Activated CD4-positive, alpha-beta T cell treated with anti-CD3 and anti-CD28 coated beads for 24 hours (primary cell): ENCODE measurements at regions not wholly inside any gene's neighbourhood (a gene's known extent, or its start where the extent isn't known, plus 50 kb on each side); places are given as distances from the start of the nearest gene placed in this dataset.

Experiments
- DNase-seq, 2 donors: peaks; one replicate each; pipeline ENCODE4 v3.0.0-alpha.2; 2020; ENCODE audit warnings: low read depth in 2 of 2

DNA sequence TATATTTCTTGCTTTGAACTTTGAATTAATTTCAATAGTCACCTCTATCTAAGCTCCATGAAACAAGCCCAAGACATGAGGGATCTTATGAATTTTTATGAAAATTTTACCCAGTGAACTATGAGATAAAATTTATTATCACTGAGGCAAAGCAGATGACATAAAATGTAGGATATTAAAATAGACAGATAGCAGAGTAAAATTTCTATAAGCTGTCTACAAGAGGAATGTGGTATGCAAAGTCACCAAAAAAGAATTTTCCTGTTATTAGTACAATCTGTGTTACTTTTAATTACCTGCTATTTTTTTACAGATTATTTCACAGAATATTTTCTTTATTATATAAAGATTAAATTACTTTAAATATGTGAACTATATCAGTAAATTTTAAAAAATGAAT lies 2312.6 kb downstream of the PCDH9 start:
- DNase-seq = no peak

DNA sequence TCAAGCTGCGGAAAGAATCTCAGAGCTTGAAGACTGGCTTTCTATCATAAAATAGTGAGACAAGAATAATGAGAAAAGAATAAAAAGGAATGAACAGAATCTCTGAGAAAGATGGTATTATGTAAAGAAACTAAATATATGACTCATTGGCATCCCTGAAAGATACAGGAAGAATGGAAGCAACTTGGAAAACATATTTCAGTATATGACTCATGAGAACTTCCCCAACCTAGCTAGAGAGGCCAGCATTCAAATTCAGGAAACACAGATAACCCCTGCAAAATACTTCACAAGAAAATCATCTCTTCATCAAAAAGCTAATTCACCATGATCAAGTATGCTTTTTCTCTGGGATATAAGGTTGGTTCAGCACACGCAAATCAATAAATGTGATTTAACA lies 2318.0 kb downstream of the PCDH9 start:
- DNase-seq = no peak

DNA sequence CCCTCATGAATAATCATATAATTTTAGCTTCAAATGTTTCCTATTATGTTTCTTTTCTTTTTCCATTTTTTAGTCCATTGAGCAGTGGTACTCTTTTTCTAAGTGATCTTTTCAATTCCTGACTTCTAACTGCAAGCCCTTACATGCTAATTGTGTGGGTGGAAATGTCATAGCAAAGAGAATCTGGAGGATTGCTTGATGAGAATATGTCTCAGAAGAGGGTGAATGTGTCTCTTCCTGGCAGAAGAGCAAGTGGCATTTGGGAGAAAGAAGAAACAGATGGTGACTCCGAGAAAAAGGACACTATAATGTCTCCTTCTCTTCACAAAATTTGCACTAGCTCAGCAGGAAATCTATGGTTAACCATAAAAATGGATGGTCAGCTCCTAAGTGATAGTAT lies 2320.0 kb downstream of the PCDH9 start:
- no peak for DNase-seq

DNA sequence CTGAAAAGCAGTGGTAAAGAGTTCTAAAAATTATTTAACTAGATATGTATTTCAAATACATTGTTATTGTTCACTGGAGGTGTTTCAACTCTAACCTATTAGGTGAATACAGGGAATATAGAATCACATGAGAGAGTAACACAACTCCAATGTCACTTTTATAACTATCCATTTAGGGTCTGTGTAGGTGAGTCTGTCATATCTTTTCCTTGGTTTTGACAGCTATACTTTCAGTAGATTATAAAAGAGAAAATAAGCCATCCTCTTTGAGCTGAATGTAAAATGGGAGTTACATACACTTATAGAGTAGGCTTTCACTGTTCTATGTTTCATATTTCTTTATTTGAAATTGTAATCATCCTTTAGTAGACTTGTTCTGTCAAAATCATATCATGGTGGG lies 2321.0 kb downstream of the PCDH9 start:
- DNase-seq = no peak

DNA sequence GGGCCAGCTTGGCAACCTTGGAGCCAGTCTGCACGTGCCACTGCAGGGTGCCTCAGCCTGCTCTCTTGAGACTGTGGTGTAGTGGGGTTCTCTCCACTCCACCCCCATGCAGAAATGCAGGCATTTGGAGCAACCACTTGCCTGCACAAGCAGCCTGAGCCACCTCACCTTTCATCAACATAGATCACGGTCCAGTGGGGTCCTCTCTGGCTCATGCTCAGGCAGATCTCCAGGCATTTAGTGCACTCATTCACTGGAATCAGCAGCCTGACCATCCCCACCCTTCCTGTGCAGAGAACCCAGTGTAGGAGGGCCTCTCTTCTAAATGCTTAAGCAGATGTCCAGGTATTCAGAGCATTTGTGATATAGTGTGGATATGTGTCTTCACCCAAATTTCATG lies 2330.1 kb downstream of the PCDH9 start:
- no peak for DNase-seq

DNA sequence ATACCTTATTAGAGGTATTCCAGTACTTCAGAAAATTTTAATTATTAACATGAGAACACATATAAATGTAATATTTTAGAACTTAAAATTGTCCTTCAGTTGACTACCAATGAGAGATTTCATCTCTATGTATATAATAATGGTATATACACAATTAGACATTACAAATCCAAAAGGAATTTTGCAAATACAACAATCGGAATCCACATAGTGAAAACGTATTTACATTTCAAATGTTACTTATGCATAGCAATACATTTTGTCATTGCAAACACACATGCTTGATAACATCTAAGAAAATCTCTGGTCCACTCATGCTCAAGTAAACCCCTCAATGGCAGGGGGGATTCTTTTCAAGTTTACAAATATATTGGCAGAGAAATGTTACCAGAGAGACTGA lies 2345.2 kb downstream of the PCDH9 start:
- no peak for DNase-seq

DNA sequence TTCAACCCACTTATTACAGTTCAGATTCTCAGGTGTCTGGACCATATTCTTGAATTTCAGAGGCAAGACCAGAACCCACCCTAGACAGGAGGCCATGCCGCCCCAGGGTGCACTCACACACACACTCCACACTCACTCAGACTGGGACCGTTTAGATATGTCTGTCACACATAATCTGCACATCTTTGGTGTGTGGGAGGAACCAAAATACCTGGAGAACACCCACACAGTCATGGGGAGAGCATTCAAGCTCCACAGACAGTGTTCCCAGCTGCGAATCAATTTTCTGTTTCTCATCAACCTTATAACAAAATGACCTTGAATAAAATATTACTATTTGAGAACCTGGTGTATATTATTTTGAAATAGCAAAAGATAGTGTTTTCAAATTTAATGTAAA lies 2353.0 kb downstream of the PCDH9 start:
- DNase-seq = no peak

DNA sequence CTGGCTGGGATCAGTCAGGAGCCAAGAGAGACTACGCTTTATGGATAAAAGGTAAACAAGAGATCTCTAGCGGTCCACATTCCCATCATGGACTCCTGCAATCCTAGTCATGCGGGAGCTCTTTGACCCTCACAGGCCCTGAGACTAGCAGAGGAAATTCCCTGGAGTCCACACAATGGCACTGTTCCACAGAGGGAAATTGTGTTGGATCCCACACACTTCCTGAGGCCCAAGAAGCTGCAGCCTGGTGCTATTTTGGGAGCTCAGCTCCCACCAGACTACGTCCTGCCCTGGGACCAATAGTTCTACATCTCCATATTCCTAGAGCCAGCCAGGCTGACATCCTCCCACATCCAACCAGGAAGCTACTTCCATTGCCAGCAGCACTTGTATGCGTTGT lies 2358.4 kb downstream of the PCDH9 start:
- DNase-seq = no peak

DNA sequence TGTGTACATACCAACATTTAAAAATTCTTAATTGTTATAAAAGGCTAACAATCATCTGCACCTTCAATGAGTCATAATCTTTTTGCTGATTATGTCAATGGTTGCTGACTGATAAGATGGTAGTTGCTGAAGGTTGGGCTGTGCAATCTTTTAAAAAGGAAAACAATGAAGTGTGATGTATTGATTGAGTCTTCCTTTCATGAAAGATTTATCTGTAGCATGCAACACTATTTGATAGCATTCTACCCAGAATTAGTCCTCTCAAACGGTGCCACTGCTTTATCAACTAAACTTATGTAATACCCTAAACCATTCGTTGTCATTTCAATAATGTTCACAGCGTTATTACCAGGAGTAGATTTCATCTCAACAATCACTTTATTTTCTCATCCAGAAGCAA lies 2360.6 kb downstream of the PCDH9 start:
- no peak for DNase-seq

DNA sequence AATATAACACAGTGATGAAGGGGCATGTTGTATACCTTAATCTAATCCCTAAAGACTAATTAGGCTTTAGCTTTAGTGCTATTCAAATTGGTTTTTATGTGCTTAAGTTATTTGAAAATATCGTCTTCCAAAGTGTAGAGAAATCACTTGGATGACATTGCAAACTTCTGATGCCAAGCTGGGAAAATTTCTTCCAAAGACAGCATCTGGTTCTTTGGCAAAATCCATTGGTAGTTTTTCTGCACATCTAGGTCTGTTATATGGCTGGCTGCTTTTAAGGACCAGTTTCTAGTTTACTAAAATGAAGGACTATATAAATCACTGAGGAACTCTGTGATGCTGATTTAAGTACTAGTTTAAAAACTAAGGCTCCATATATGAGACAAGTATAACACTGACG lies 2362.3 kb downstream of the PCDH9 start:
- no peak for DNase-seq

DNA sequence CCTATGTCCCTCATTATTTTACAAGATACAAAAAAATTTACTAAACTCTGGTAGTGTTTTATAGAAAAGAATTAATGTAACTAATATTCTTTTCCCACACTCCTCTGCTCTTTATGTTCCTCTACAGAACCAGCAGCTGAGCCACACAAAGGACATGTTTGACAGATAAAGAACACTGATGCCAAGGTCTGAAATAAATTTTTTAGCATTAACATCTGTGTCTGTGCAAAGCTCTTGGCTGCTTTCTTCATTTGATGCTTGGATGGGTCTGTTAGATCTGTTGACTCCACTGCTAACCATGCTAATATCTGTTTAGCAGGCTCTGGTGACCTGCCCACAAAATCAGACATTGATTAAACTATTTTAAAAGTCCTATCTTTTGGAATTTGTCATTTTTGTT lies 2363.8 kb downstream of the PCDH9 start:
- no peak for DNase-seq

DNA sequence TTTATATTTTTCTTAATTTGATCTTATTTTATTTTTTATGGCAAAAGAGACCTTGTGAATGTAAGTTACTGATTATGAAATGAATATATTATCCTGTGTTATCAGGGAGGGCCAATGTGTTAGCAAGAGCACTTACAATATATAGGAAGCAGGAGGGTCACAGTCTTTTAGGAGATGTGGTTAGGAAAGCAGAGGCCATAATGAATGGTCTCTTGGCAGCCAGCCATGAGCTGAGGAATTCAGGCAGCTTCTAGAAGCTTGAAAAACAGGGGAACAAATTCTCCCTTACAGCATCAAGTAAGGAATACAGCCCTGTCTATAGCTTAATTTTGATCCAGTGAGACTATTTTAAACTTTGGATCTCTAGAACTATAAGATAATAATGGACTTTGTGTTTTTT lies 2374.6 kb downstream of the PCDH9 start:
- DNase-seq = no peak

DNA sequence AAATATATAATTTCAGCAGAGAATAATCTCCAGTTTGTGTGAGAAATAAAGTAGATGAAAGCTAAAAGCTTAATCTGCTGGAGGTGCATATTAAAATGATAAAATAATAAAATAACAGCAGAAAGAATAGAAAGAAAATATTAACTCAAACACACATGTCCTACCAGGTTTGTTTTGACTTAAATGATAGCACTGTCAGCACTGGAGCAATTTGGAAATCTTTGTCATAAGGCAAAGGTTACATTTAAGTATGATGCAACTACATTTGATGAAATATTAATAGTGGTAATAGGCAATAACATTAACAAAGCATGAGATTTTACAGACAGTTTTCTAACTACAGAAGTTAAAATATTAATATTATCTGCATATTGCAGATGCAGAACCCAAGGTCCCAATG lies 2380.1 kb downstream of the PCDH9 start:
- DNase-seq = no peak

DNA sequence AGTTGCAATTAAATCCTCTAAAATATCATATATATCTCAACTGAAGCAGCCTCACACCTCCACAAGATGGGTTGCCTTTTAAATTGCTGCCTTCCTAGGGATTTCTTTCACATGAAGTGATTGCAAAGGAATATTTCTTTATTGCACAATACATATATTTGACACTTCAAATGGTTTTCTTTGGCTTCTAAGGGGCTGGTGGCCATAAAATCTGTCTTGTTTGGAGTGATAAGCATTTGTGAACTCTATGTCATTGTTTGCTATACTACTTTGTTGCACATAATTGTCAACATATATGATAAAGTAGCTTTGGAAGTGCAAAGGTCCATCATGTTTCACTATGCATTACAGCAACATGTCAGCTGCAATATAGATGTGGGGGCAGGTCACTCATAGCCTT lies 2380.9 kb downstream of the PCDH9 start:
- no peak for DNase-seq

DNA sequence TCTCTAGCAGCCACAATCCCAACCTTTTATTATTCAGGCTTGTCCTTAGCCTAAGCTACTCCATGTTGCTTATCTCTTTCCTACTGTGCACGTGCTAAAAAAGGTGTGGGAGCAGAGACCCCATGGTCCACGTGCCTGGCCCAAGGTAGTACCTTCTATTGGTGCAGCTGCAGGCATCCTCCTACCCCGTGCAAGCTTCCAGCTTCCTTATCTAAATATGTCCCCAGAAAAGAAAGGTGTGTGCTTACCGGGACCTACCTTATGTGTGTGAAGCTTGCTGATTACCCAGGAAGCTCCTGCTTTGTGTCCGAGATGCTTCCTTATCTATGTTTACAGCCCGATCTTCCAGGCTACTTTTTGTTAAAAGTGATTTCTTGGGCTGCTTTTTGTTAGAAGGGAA lies 2382.4 kb downstream of the PCDH9 start:
- DNase-seq = no peak

DNA sequence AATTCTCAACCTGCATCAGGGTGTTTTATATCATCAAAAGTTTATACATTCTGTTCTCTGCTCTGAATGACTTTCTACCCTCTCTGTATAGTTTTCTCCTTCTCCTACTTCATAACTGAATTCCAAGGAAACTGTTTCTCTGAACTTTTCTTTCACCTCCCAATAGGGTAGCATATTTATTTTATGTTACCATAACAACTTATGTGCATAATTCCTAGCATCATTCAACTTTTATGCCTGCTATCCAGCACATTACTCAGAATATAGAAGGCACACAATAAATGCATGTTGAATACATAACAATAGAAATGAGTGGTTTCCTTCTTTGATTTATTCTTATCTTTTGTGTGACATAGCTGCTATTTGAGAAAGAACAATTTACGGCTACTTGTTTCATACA lies 2385.0 kb downstream of the PCDH9 start:
- no peak for DNase-seq

DNA sequence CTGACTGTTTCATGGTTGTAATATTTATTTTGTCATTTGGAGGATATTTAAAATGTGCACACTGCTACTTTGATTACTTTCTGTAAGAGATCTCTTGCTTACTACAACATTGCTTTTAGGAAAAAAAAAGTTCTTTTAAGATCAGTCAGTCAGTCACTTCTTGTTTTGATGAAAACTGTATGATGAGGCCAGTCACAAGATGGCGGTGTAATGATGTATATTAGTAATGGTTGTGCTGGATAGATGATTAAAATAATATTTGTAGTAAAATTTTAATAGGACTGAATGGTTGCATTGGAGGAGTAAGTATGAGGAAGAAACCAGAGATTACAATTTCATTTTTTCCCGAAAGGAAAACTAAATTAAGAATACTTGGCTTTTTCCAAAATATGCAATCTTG lies 2411.1 kb downstream of the PCDH9 start:
- no peak for DNase-seq

DNA sequence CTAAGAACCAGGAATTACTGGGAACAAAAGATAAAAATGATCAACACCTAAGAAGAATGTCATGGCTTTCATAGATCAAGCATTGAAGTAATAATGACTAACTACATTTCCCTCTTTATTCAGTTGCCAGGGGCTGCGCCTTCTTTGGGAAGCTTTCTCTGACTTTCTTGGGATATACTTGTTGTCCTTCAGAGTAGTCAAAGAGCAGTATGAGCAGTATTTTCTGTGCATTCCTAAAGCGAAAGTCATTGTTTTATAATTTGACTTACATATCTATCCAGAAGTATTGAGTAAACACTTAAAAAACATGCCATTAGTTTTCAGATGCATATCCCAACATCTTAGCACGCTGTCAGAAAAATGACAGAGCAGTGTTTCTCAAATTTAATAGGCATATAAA lies 2412.4 kb downstream of the PCDH9 start:
- no peak for DNase-seq

DNA sequence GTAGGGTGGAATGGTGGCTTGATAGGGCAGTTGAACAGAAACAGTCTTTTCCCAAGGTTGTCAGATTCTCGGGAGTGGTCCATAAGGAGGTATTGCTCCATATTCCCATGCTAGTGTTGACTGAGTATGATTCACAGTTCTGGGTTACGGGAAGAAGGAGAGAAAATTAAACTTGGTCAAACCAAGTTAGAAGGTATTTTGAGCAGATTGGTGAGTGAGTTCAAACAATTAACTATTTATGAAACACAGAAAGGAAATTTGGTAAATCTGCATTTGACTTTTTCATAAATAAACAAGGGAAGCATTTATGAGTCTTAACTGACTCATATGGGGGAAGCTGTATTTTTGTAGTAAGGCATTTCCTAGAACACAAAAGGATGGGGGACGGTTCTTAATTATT lies 2419.4 kb downstream of the PCDH9 start:
- DNase-seq = no peak

DNA sequence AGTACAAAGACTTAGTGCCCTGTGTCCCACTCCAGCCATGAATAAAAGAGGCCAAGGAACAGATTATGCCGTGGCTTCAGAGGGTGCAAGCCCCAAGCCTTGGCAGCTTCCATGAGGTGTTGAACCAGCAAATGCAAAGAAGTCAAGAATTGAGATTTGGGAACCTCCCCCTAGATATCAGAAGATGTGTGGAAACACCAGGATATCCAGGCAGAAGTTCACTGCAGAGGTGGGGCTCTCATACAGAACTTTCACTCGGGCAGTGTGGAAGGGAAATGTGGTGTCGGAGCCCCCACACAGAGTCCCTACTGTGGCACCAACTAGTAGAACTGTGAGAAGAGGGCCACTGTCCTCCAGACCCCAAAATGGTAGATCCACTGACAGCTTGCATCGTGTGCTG lies 2421.4 kb downstream of the PCDH9 start:
- DNase-seq = no peak

DNA sequence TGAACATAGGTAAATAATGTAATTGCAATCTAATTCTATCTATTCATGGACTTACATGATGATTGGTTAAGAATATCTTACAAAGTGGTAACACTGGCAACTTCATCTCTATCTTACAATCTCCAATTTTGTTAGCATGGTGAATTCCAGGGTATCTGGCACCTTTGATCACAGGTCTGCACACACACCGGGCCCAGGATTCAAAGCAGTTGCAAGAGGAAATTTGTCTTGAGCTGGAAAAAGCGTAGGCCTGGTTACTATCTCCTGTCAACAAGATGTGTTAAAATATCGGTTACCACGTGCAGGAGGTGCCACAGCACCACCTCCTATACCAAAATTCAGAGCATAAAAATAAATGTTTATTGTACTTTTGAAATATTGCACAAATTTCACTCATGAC lies 2428.4 kb downstream of the PCDH9 start:
- DNase-seq = no peak

DNA sequence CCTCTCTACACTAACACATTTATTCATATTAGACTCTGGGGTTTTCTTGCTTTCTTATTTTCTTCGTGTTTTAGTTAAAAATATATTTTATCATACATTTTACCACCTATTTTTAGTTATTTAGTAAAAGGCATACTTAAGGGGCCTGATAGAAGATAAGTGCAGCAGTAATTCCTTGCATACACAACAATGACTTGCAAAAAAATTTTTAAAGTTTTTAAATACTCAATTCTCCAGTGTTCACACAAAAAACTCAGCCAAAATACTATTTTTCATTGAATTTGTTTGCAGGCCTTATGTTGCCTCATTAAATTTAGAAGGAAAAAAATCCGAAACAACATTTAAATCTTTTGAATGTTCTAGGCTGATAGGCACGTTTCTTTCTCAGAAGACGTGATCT lies 2431.7 kb downstream of the PCDH9 start:
- DNase-seq = no peak

DNA sequence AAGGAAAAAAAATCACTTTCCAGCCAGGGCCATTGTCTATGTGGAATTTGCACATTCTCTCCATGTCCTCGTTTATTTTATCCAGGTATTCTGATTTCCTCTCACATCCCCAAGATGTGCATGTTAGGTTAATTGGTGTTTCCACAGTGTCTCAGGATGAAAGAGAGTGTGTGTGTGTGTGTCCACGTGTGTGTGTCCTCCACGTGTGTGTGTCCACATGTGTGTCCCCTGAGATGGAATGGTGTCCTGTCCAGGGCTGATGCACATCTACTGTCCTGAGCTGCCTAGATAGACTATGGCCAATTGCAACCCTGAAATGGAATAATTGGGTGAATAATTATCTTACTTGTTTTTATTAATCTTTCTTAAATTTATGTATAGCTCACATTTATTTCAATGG lies 2436.5 kb downstream of the PCDH9 start:
- no peak for DNase-seq

DNA sequence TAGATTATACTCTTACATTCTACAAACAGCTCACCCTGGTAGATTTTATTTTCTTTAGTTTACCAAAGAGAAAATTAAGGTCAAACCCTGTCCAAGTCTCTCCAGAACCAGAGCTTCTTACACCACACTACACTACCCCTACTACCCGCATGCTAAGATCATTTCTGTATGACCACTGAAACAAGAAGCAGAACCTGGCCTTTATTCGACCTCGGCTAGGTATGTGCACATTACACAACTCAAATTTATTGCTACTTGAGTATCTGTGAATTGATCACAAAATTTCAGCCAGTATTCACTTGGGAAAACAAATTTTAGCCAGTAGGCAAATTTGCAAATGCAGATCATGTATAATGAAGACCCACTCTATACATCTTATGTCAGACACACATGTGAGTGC lies 2437.0 kb downstream of the PCDH9 start:
- no peak for DNase-seq

DNA sequence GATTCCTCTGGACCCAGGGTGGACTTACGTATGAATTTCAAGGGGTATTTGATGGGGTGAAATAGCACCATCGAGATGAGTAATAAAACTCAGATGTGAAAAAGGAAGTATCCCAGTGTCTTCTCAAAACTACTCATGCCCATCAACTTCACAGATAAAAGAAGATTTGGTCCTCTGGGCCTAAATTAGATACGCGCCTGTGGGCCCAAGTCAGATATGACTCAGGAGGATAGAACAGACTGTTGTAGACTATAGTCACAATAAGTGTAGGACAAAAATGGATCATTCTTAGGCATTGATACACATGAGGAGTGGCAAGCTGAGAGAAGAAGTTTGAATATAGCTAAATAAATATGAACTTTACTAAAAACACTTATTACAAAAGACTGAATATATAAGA lies 2438.8 kb downstream of the PCDH9 start:
- DNase-seq = no peak
